ENCODE measurements at regions not wholly inside any gene's neighbourhood (a gene's known extent, or its start where the extent isn't known, plus 50 kb on each side); places are given as distances from the start of the nearest gene placed in this dataset.

DNA sequence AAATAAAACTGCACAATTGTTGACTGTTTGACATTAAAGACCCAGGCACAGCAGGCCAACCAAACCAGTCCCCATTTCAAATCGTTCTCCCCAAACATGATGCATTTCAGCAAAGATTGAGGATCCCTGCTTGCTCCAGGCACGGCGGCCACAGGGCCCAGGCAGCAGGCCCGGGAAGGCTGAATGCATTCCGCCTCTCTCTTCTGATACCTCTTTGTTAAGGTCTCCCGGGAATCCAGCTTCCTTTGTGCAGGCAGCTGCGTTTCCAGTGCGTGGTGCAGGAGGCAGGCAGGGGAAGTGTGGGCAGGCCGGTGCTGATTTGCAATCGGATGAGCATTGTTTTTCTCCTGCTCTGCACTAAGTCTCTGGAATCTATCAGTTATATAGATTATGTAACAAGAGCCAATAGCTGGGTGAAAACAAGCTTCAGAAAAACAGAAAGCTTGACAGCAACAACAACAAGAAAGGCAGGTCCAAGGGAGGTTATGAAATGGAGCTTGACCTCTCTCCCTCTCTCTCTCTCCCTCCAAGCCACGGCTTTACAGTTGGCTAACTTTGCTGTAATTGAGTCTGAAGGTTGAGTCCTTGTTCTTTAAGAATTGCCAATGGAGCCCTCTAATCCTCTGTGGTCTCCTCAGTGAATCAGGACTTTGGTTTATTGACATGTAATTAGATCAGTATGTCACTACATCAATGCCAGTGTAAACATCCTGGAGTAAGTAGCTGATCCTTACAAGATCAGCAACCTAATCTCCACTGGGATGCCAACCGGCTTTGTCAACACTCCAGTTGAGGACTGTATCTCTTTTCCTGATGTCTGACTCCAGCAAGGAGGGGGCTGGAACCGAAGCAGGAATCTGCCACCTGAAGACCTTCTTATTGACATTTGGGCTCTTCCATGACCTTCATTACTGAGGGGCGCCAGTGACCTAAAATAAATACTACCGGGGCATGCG, 338.0 kb downstream of the TEX29 start:
- Mint-ChIP-seq H3K27ac (peak overlapping the region; percentile 34), H3K4me3 (ENCODE audit: low read depth) (no peak overlapping the region), H3K27me3 (peaks cover 78% of the 10 kb centered on the region), H3K4me1 (ENCODE audit: low read depth) (peaks cover 18% of the 10 kb centered on the region), H3K36me3 (ENCODE audit: insufficient read depth) (no peaks in the 10 kb centered on the region), H3K9me3 (ENCODE audit: low read depth) (no peaks in the 10 kb centered on the region)
- DNase-seq (ENCODE audit: low spot score, unreplicated experiment) = peak; percentile 2
- TF ChIP-seq, protein P1, sequence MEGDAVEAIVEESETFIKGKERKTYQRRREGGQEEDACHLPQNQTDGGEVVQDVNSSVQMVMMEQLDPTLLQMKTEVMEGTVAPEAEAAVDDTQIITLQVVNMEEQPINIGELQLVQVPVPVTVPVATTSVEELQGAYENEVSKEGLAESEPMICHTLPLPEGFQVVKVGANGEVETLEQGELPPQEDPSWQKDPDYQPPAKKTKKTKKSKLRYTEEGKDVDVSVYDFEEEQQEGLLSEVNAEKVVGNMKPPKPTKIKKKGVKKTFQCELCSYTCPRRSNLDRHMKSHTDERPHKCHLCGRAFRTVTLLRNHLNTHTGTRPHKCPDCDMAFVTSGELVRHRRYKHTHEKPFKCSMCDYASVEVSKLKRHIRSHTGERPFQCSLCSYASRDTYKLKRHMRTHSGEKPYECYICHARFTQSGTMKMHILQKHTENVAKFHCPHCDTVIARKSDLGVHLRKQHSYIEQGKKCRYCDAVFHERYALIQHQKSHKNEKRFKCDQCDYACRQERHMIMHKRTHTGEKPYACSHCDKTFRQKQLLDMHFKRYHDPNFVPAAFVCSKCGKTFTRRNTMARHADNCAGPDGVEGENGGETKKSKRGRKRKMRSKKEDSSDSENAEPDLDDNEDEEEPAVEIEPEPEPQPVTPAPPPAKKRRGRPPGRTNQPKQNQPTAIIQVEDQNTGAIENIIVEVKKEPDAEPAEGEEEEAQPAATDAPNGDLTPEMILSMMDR (IDR thresholded peaks at IDR 0.05; ENCODE audit: unreplicated experiment) = no peak

DNA sequence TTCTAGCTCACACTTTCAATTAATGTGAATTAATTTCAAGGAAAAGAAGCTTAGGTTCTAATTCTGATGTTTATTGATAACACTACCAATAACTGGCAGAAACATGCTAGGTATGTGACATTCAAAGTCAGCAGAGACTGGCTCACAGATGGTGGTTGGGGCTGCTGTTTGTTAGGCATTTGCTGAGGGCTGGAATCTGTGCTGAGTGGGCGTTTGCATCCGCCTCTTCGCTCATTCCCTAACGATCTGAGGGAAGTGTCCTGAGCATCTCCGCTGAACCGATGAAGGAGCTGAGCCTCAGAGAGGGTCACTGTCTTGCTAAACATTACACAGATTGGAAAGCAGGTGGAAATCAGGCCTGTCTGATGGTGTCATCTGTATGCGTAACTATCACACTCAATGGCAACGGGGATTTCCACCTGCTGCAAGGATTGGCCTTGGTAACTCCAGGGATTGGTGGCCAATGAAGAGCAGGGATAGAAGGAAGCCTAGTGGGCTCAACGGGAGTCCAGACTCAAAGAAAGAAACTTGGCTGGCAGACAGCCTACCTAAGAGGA, 338.9 kb downstream of the TEX29 start:
- peak; percentile 0 for DNase-seq (ENCODE audit: low spot score, unreplicated experiment)
- TF ChIP-seq, protein P1 (IDR thresholded peaks at IDR 0.05; ENCODE audit: unreplicated experiment) = no peak
- Mint-ChIP-seq H3K4me3 (ENCODE audit: low read depth) (no peak overlapping the region), H3K36me3 (ENCODE audit: insufficient read depth) (no peaks in the 10 kb centered on the region), H3K27me3 (peaks cover 78% of the 10 kb centered on the region), H3K4me1 (ENCODE audit: low read depth) (peaks cover 12% of the 10 kb centered on the region), H3K27ac (no peak overlapping the region), H3K9me3 (ENCODE audit: low read depth) (no peaks in the 10 kb centered on the region)

DNA sequence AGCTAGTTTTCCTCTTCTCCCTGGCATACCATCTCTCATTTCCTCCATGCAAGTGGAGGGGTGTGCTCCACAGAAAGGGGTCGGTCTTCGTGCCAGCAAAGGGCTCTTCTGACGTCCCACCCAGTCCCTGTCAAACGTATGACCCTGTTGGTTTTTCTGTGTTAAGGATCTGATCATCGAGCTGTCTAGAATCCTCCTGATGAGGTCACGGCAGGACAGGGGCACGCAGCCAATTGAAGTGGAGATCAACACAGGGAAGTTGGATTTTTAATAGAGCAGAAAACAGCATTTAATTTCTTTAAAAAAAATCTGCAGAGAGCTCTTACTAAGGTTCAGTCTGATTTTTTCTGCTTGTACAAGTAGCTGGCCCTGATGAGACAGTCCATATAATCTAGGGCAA, 339.4 kb downstream of the TEX29 start:
- Mint-ChIP-seq H3K27me3 (peaks cover 75% of the 10 kb centered on the region), H3K36me3 (ENCODE audit: insufficient read depth) (no peaks in the 10 kb centered on the region), H3K9me3 (ENCODE audit: low read depth) (no peaks in the 10 kb centered on the region), H3K27ac (no peak overlapping the region), H3K4me3 (ENCODE audit: low read depth) (no peak overlapping the region), H3K4me1 (ENCODE audit: low read depth) (peaks cover 11% of the 10 kb centered on the region)
- TF ChIP-seq, protein P1 (IDR thresholded peaks at IDR 0.05; ENCODE audit: unreplicated experiment) = no peak
- no peak for DNase-seq (ENCODE audit: low spot score, unreplicated experiment)

DNA sequence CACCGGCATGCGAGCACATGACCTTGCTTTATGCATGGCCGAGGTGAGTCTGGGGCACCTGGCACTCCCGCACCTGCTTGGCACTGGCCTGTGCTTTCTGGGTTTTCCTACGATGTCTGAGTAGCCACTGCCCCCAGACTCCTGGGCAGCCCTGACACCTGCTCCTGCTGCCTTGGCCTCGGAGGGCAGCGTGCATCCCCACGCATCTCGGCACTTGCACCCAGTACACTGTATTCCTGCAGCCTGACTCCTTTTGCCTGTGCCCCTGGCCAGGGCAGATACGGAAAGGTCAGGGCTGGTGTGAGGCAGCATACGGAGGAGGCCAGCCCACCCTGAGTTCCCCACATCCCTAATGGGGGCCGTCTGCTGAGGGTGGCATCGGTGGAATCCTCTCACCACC, 340.6 kb downstream of the TEX29 start:
- H3K4me3 Mint-ChIP-seq (ENCODE audit: low read depth) = no peak overlapping the region
- H3K27me3 Mint-ChIP-seq = peaks cover 63% of the 10 kb centered on the region
- H3K36me3 Mint-ChIP-seq (ENCODE audit: insufficient read depth) = no peaks in the 10 kb centered on the region
- peaks cover 11% of the 10 kb centered on the region for H3K4me1 Mint-ChIP-seq (ENCODE audit: low read depth)
- TF ChIP-seq, protein P1 (IDR thresholded peaks at IDR 0.05; ENCODE audit: unreplicated experiment) = no peak
- H3K27ac Mint-ChIP-seq = no peak overlapping the region
- no peak for DNase-seq (ENCODE audit: low spot score, unreplicated experiment)
- no peaks in the 10 kb centered on the region for H3K9me3 Mint-ChIP-seq (ENCODE audit: low read depth)

DNA sequence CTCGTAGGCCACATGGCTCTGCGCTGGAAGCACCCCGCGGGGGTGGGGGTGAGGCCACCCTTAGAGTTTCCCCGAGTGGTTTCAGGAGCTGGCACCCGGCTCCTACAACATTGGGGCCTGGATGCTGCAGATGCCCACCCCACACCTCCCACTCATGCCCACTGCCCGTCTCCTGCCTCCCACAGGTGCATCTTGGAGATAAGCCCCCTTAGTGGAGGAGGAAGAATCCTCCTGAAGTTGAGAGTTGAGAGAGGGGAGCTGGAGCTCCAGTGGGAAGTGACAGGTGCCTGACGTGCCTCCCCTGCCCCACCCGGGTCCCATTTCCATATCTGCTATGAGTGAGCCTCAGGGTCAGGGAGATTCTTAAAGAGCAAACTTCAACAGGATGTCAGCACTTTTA, 341.3 kb downstream of the TEX29 start:
- Mint-ChIP-seq H3K27ac (no peak overlapping the region), H3K36me3 (ENCODE audit: insufficient read depth) (no peaks in the 10 kb centered on the region), H3K9me3 (ENCODE audit: low read depth) (no peaks in the 10 kb centered on the region), H3K27me3 (peaks cover 58% of the 10 kb centered on the region), H3K4me3 (ENCODE audit: low read depth) (no peak overlapping the region), H3K4me1 (ENCODE audit: low read depth) (peaks cover 11% of the 10 kb centered on the region)
- peak; percentile 4 for DNase-seq (ENCODE audit: low spot score, unreplicated experiment)
- TF ChIP-seq, protein P1 (IDR thresholded peaks at IDR 0.05; ENCODE audit: unreplicated experiment) = no peak

Measured in progenitor cell of endocrine pancreas (in vitro differentiated cells).